HEK293 (cell line): ENCODE measurements at regions not wholly inside any gene's neighbourhood (a gene's known extent, or its start where the extent isn't known, plus 50 kb on each side); places are given as distances from the start of the nearest gene placed in this dataset.

Experiments
- CTCF ChIA-PET: fragments of 350-600 bp; formaldehyde crosslinking; extraction: SDS; loops from one replicate; lab custom pipeline; 2021; ENCODE audit warnings: antibody characterized with exemption; lab: Yijun Ruan, JAX
- POLR2A ChIA-PET: fragments of 300-600 bp; formaldehyde crosslinking; extraction: SDS; loops from one replicate; lab custom pipeline; 2020; ENCODE audit warnings: antibody characterized with exemption, inconsistent platforms; lab: Yijun Ruan, JAX
- H3K27ac ChIP-seq: fragments of 200-500 bp; sonication (Bioruptor generic); 2 replicates; pipeline ENCODE4 v1.5.1; 2014; ENCODE audit warnings: low read depth, low read length, control low read depth, inconsistent platforms; ENCODE audit errors: extremely low read depth
- H3K36me3 ChIP-seq, 2 experiments: fragments of 200-500 bp in 1 of 2; sonication (Bioruptor generic) in 1 of 2; 1 replicate in 1 of 2; 2 replicates in 1 of 2; pipeline ENCODE4 v1.5.1; 2014 to 2017; ENCODE audit warnings: inconsistent platforms in 2 of 2, low read length in 2 of 2; ENCODE audit not compliant: control insufficient read depth in 2 of 2, insufficient read depth in 1 of 2
- H3K4me1 ChIP-seq: fragments of 200-500 bp; sonication (Bioruptor generic); 2 replicates; pipeline ENCODE4 v1.5.1; 2014; ENCODE audit warnings: mild to moderate bottlenecking, low read length, inconsistent platforms; ENCODE audit not compliant: control insufficient read depth, insufficient read depth
- H3K4me3 ChIP-seq: 2 replicates; pipeline ENCODE4 v1.5.1; 2011; ENCODE audit warnings: low read depth, mild to moderate bottlenecking, control low read depth, low read length, moderate library complexity
- H3K9me3 ChIP-seq: fragments of 200-500 bp; sonication (Bioruptor generic); 2 replicates; pipeline ENCODE4 v1.5.1; 2014; ENCODE audit warnings: low read depth, low read length, inconsistent platforms; ENCODE audit not compliant: control insufficient read depth, insufficient read depth
- ELK4 ChIP-seq: IDR thresholded peaks from 2 replicates; pipeline ENCODE4 v1.6.1; 2011; ENCODE audit warnings: mild to moderate bottlenecking, low read depth, low read length, borderline replicate concordance
- ZBTB11 ChIP-seq: fragments of 450-650 bp; formaldehyde crosslinking; conservative IDR thresholded peaks from 2 replicates; pipeline ENCODE4 v1.5.1; 2016; ENCODE audit warnings: low read depth, missing biosample characterization, missing genetic modification characterization
- ZBTB6 ChIP-seq: fragments of 450-650 bp; formaldehyde crosslinking; IDR thresholded peaks from 2 replicates; pipeline ENCODE4 v1.5.1; 2017; ENCODE audit warnings: missing biosample characterization, missing genetic modification characterization
- ZEB2 ChIP-seq: fragments of 450-650 bp; formaldehyde crosslinking; IDR thresholded peaks from 2 replicates; pipeline ENCODE4 v1.5.1; 2016; ENCODE audit warnings: missing biosample characterization, missing genetic modification characterization
- ZFHX2 ChIP-seq: fragments of 450-650 bp; formaldehyde crosslinking; conservative IDR thresholded peaks from 2 replicates; pipeline ENCODE4 v1.5.1; 2016; ENCODE audit warnings: missing biosample characterization, missing genetic modification characterization
- ZFP37 ChIP-seq: fragments of 450-650 bp; formaldehyde crosslinking; IDR thresholded peaks from 2 replicates; pipeline ENCODE4 v1.5.1; 2016; ENCODE audit warnings: missing biosample characterization, missing genetic modification characterization
- ZNF112 ChIP-seq: fragments of 450-650 bp; formaldehyde crosslinking; IDR thresholded peaks from 2 replicates; pipeline ENCODE4 v1.5.0; 2017; ENCODE audit warnings: missing biosample characterization, missing genetic modification characterization
- ZNF211 ChIP-seq: fragments of 450-650 bp; formaldehyde crosslinking; IDR thresholded peaks from 2 replicates; pipeline ENCODE4 v1.5.1; 2016; ENCODE audit warnings: low read depth, missing biosample characterization, missing genetic modification characterization
- ZNF292 ChIP-seq: fragments of 450-650 bp; formaldehyde crosslinking; IDR thresholded peaks from 2 replicates; pipeline ENCODE4 v1.5.1; 2016; ENCODE audit warnings: low read depth, missing biosample characterization, missing genetic modification characterization, borderline replicate concordance
- ZNF394 ChIP-seq: fragments of 450-650 bp; formaldehyde crosslinking; IDR thresholded peaks from 2 replicates; pipeline ENCODE4 v1.5.1; 2016; ENCODE audit warnings: missing biosample characterization, missing genetic modification characterization, mild to moderate bottlenecking, moderate library complexity, borderline replicate concordance
- ZNF518A ChIP-seq: fragments of 450-650 bp; formaldehyde crosslinking; conservative IDR thresholded peaks from 2 replicates; pipeline ENCODE4 v1.5.1; 2016; ENCODE audit warnings: low read depth, missing biosample characterization, missing genetic modification characterization
- ZNF521 ChIP-seq: fragments of 450-650 bp; formaldehyde crosslinking; IDR thresholded peaks from 2 replicates; pipeline ENCODE4 v1.5.1; 2017; ENCODE audit warnings: missing biosample characterization, mild to moderate bottlenecking, missing genetic modification characterization
- ZNF747 ChIP-seq: fragments of 450-650 bp; formaldehyde crosslinking; IDR thresholded peaks from 2 replicates; pipeline ENCODE4 v1.5.1; 2016; ENCODE audit warnings: missing biosample characterization, missing genetic modification characterization
- ZNF777 ChIP-seq: fragments of 450-650 bp; formaldehyde crosslinking; IDR thresholded peaks from 2 replicates; pipeline ENCODE4 v1.5.1; 2017; ENCODE audit warnings: missing biosample characterization, missing genetic modification characterization, borderline replicate concordance
- TF ChIP-seq, protein P1 (sequence below): fragments of 450-650 bp; formaldehyde crosslinking; IDR thresholded peaks from 2 replicates; pipeline ENCODE4 v1.5.1; 2016; ENCODE audit warnings: missing biosample characterization, missing genetic modification characterization, low read depth
- TF ChIP-seq, protein P2 (sequence below): fragments of 450-650 bp; formaldehyde crosslinking; IDR thresholded peaks from 2 replicates; pipeline ENCODE4 v1.5.1; 2016; ENCODE audit warnings: missing biosample characterization, missing genetic modification characterization, low read depth

DNA sequence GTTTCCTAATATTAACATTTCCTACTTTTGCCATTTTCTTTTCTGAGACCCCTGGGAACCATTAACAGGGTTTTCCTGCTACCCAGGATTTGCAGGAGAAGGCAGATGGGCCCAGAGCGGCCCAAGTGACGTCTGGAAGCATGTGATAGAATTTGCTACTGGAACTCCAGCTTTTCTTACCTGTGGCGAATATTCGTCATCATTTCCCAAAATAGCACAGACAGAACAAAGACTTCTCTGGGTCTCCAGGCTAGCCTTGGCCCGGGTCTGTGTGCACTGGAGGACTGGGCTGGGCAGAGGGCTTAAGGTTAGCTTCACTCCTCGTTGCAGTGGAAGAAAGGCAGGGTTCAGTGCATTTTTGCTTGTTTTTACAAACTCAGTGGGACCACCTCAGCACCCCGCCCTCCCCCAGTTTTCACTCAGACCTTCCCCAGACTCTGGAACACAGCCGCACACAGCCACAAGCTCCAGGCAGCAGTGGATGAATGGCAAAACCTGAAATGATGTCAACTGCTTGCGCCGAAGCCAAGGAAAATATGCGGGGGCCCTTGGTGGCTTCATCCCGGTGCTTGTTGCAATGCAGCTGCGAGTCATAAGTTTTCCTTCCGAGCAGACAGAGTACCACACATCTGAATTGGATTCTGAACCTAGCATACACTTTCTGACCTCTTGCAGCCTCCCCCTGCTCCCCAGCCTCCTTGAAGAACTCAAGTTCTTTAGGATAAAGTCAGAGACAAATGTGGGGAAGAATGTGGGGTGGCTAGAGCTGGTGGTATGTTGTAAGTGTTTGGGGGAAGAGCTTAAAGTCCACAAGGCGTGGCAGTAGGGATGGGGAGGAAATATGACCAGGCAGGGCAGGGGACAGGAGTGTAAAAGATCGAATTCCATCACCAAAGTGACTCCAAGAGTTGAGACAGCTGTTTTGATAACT, 586.0 kb downstream of the CCDC171 start:
- no peak overlapping the region for H3K27ac ChIP-seq
- POLR2A ChIA-PET = no interaction called here
- no peaks in the 10 kb centered on the region for H3K4me1 ChIP-seq
- no peak overlapping the region for H3K4me3 ChIP-seq
- H3K36me3 ChIP-seq = no peaks in the 10 kb centered on the region
- no peaks in the 10 kb centered on the region for H3K9me3 ChIP-seq
- CTCF ChIA-PET = interaction anchor here (0.7 to 2.6 kb wide), 4 partner anchors 11 to 267 kb away, joined by 3 to 11 read pairs (median 4); no protein-coding TSS in a partner anchor
- no peak for TF ChIP-seq ZNF521 (tag by site-specific recombination)
- TF ChIP-seq ZNF518A (tag by site-specific recombination) = no peak
- no peak for TF ChIP-seq ZNF777
- no peak for TF ChIP-seq ZNF394 (tag by site-specific recombination)
- TF ChIP-seq ZFHX2 (tag by site-specific recombination) = no peak
- TF ChIP-seq ZNF211 (tag by site-specific recombination) = no peak
- TF ChIP-seq ZBTB6 (tag by site-specific recombination) = no peak
- TF ChIP-seq ELK4 = no peak
- no peak for TF ChIP-seq ZNF292 (tag by site-specific recombination)
- no peak for TF ChIP-seq ZNF112 (tag by site-specific recombination)
- no peak for TF ChIP-seq ZEB2
- no peak for TF ChIP-seq ZFP37 (tag by site-specific recombination)
- TF ChIP-seq ZNF747 (tag by site-specific recombination) = no peak
- TF ChIP-seq, protein P1, sequence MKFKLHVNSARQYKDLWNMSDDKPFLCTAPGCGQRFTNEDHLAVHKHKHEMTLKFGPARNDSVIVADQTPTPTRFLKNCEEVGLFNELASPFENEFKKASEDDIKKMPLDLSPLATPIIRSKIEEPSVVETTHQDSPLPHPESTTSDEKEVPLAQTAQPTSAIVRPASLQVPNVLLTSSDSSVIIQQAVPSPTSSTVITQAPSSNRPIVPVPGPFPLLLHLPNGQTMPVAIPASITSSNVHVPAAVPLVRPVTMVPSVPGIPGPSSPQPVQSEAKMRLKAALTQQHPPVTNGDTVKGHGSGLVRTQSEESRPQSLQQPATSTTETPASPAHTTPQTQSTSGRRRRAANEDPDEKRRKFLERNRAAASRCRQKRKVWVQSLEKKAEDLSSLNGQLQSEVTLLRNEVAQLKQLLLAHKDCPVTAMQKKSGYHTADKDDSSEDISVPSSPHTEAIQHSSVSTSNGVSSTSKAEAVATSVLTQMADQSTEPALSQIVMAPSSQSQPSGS (tag by site-specific recombination) = no peak
- TF ChIP-seq, protein P2, sequence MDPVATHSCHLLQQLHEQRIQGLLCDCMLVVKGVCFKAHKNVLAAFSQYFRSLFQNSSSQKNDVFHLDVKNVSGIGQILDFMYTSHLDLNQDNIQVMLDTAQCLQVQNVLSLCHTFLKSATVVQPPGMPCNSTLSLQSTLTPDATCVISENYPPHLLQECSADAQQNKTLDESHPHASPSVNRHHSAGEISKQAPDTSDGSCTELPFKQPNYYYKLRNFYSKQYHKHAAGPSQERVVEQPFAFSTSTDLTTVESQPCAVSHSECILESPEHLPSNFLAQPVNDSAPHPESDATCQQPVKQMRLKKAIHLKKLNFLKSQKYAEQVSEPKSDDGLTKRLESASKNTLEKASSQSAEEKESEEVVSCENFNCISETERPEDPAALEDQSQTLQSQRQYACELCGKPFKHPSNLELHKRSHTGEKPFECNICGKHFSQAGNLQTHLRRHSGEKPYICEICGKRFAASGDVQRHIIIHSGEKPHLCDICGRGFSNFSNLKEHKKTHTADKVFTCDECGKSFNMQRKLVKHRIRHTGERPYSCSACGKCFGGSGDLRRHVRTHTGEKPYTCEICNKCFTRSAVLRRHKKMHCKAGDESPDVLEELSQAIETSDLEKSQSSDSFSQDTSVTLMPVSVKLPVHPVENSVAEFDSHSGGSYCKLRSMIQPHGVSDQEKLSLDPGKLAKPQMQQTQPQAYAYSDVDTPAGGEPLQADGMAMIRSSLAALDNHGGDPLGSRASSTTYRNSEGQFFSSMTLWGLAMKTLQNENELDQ (tag by site-specific recombination) = no peak
- TF ChIP-seq ZBTB11 (tag by site-specific recombination) = no peak
- TF ChIP-seq, all 188 proteins: peak for 0
